ENCODE measurements at regions not wholly inside any gene's neighbourhood (a gene's known extent, or its start where the extent isn't known, plus 50 kb on each side); places are given as distances from the start of the nearest gene placed in this dataset.

GRCh38 chr3:150223558-150223957 is 184.5 kb upstream of the TSC22D2 start:
- TF ChIP-seq SIN3A (IDR thresholded peaks at IDR 0.05; ENCODE audit: borderline replicate concordance, insufficient read depth, low read length) (no peak), POLR2AphosphoS5 (IDR thresholded peaks at IDR 0.05; ENCODE audit: low read depth, low read length) (no peak), TAF1 (IDR thresholded peaks at IDR 0.05; ENCODE audit: borderline replicate concordance, insufficient read depth, low read length) (no peak), REST (IDR thresholded peaks at IDR 0.05; ENCODE audit: insufficient read depth in 1 of 2, low read depth in 2 of 2, low read length in 2 of 2) (no peak), FOXP2 (optimal IDR thresholded peaks at IDR 0.05; ENCODE audit: borderline replicate concordance, extremely low read depth, extremely low read length, insufficient read depth) (no peak)

All from PFSK-1 (cell line).